ENCODE measurements at regions not wholly inside any gene's neighbourhood (a gene's known extent, or its start where the extent isn't known, plus 50 kb on each side); places are given as distances from the start of the nearest gene placed in this dataset.

GRCh38 chr2:144156736-144157640 is 362.9 kb downstream of the ZEB2 start:
- no peak for DNase-seq (ENCODE audit: low spot score)

- DNase-seq (ENCODE audit: low spot score): no peak
Measured at GRCh38 chr2:144154205-144154604, 365.7 kb downstream of the ZEB2 start.

- DNase-seq (ENCODE audit: low spot score): no peak
Measured at GRCh38 chr2:144152817-144153271, 367.1 kb downstream of the ZEB2 start.

GRCh38 chr2:144151851-144152250 is 368.1 kb downstream of the ZEB2 start:
- no peak for DNase-seq (ENCODE audit: low spot score)

GRCh38 chr2:144151405-144151804 is 368.5 kb downstream of the ZEB2 start:
- no peak for DNase-seq (ENCODE audit: low spot score)

- no peak for DNase-seq (ENCODE audit: low spot score)
Measured at GRCh38 chr2:144147356-144147755, 372.6 kb downstream of the ZEB2 start.

- no peak for DNase-seq (ENCODE audit: low spot score)
Measured at GRCh38 chr2:144146876-144147275, 373.0 kb downstream of the ZEB2 start.

- no peak for DNase-seq (ENCODE audit: low spot score)
Measured at GRCh38 chr2:144146076-144146475, 373.8 kb downstream of the ZEB2 start.

- no peak for DNase-seq (ENCODE audit: low spot score)
Measured at GRCh38 chr2:144143294-144144151, 376.4 kb downstream of the ZEB2 start.

GRCh38 chr2:144140891-144141290 is 379.0 kb downstream of the ZEB2 start:
- no peak for DNase-seq (ENCODE audit: low spot score)

- no peak for DNase-seq (ENCODE audit: low spot score)
Measured at GRCh38 chr2:144137705-144138428, 382.1 kb downstream of the ZEB2 start.

- no peak for DNase-seq (ENCODE audit: low spot score)
Measured at GRCh38 chr2:144137272-144137671, 382.6 kb downstream of the ZEB2 start.

- no peak for DNase-seq (ENCODE audit: low spot score)
Measured at GRCh38 chr2:144136297-144137010, 383.5 kb downstream of the ZEB2 start.

- no peak for DNase-seq (ENCODE audit: low spot score)
Measured at GRCh38 chr2:144133936-144134665, 385.8 kb downstream of the ZEB2 start.

- DNase-seq (ENCODE audit: low spot score): no peak
Measured at GRCh38 chr2:144132357-144132756, 387.6 kb downstream of the ZEB2 start.

- DNase-seq (ENCODE audit: low spot score): no peak
Measured at GRCh38 chr2:144131042-144131441, 388.9 kb downstream of the ZEB2 start.

- DNase-seq (ENCODE audit: low spot score): no peak
Measured at GRCh38 chr2:144130551-144130950, 389.4 kb downstream of the ZEB2 start.

GRCh38 chr2:144128130-144128746 is 391.7 kb downstream of the ZEB2 start:
- no peak for DNase-seq (ENCODE audit: low spot score)

GRCh38 chr2:144127693-144128092 is 392.2 kb downstream of the ZEB2 start:
- DNase-seq (ENCODE audit: low spot score): no peak

GRCh38 chr2:144126302-144126701 is 393.6 kb downstream of the ZEB2 start:
- no peak for DNase-seq (ENCODE audit: low spot score)
